ENCODE measurements at regions not wholly inside any gene's neighbourhood (a gene's known extent, or its start where the extent isn't known, plus 50 kb on each side); places are given as distances from the start of the nearest gene placed in this dataset.

- TF ChIP-seq, protein P1, sequence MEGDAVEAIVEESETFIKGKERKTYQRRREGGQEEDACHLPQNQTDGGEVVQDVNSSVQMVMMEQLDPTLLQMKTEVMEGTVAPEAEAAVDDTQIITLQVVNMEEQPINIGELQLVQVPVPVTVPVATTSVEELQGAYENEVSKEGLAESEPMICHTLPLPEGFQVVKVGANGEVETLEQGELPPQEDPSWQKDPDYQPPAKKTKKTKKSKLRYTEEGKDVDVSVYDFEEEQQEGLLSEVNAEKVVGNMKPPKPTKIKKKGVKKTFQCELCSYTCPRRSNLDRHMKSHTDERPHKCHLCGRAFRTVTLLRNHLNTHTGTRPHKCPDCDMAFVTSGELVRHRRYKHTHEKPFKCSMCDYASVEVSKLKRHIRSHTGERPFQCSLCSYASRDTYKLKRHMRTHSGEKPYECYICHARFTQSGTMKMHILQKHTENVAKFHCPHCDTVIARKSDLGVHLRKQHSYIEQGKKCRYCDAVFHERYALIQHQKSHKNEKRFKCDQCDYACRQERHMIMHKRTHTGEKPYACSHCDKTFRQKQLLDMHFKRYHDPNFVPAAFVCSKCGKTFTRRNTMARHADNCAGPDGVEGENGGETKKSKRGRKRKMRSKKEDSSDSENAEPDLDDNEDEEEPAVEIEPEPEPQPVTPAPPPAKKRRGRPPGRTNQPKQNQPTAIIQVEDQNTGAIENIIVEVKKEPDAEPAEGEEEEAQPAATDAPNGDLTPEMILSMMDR (IDR thresholded peaks at IDR 0.05; ENCODE audit: low read length), result no peak
- no peak for TF ChIP-seq EZH2 (optimal IDR thresholded peaks at IDR 0.05; ENCODE audit: low read depth, low read length)
These were observed 618.3 kb downstream of the MRPL39 start for GRCh38 chr21:24988941-24989340.
